PC-9 (cell line): ENCODE measurements at regions not wholly inside any gene's neighbourhood (a gene's known extent, or its start where the extent isn't known, plus 50 kb on each side); places are given as distances from the start of the nearest gene placed in this dataset.
"Not testable (repeated sequence)": the region's sequence is repeated elsewhere in the genome, so short reads cannot be mapped to it uniquely, and the experiment has no call there.

Experiments
- BruUV-seq: library from RNA; stranded (reverse); fragments of 400-500 nt; replicated peaks from 2 replicates; lab custom pipeline; 2021; lab: Mats Ljungman, UMichigan
- CTCF ChIA-PET: fragments of 300-600 bp; sonication (Branson Sonifier 250); formaldehyde crosslinking; loops from one replicate; lab custom pipeline; 2022; ENCODE audit warnings: antibody characterized with exemption; lab: Charles Lee
- POLR2A ChIA-PET: fragments of 300-600 bp; sonication (Branson Sonifier 250); formaldehyde crosslinking; loops from one replicate; lab custom pipeline; 2022; ENCODE audit warnings: antibody characterized with exemption; ENCODE audit not compliant: unreplicated experiment; lab: Charles Lee
- DNase-seq, 2 experiments: peaks; one replicate each; pipeline versions ENCODE4 v3.0.0 to v3.0.0-alpha.2; 2015 to 2022; ENCODE audit warnings: mixed read lengths in 1 of 2
- H2AFZ ChIP-seq: fragments of 200-600 bp; sonication (generic); 2 replicates; pipeline ENCODE4 v1.8.1; 2017; ENCODE audit warnings: antibody characterized with exemption
- H3F3A ChIP-seq: fragments of 200-600 bp; sonication (generic); 2 replicates; pipeline ENCODE4 v1.8.1; 2017; ENCODE audit warnings: antibody characterized with exemption, mild to moderate bottlenecking, low read depth; ENCODE audit not compliant: insufficient read depth
- H3K27ac ChIP-seq: fragments of 200-600 bp; sonication (generic); 2 replicates; pipeline ENCODE4 v1.6.1; 2016; ENCODE audit warnings: mixed run types
- H3K27me3 ChIP-seq: fragments of 200-600 bp; sonication (generic); 2 replicates; pipeline ENCODE4 v1.6.1; 2016; ENCODE audit warnings: low read depth, mixed run types; ENCODE audit not compliant: insufficient read depth
- H3K36me3 ChIP-seq: fragments of 200-600 bp; sonication (generic); 2 replicates; pipeline ENCODE4 v1.6.1; 2016; ENCODE audit warnings: low read depth, mixed run types
- H3K4me1 ChIP-seq: fragments of 200-600 bp; sonication (generic); replicated peaks from 2 replicates; pipeline ENCODE4 v1.6.1; 2016; ENCODE audit warnings: mixed run types; ENCODE audit not compliant: insufficient read depth
- H3K4me2 ChIP-seq: fragments of 200-600 bp; sonication (generic); 2 replicates; pipeline ENCODE4 v1.6.1; 2017; ENCODE audit warnings: mixed run types
- H3K4me3 ChIP-seq: fragments of 200-600 bp; sonication (generic); 2 replicates; pipeline ENCODE4 v1.6.1; 2016; ENCODE audit warnings: mixed run types
- H3K79me2 ChIP-seq: fragments of 200-600 bp; sonication (generic); 2 replicates; pipeline ENCODE4 v1.6.1; 2017; ENCODE audit warnings: low read depth, mixed run types
- H3K9me2 ChIP-seq: fragments of 200-600 bp; sonication (generic); 2 replicates; pipeline ENCODE4 v1.8.1; 2017; ENCODE audit warnings: mild to moderate bottlenecking; ENCODE audit not compliant: insufficient read depth
- H3K9me3 ChIP-seq: fragments of 200-600 bp; sonication (generic); 2 replicates; pipeline ENCODE4 v1.8.1; 2016; ENCODE audit warnings: low read depth; ENCODE audit not compliant: insufficient read depth
- H4K20me1 ChIP-seq: fragments of 200-600 bp; sonication (generic); 2 replicates; pipeline ENCODE4 v1.8.1; 2017; ENCODE audit not compliant: insufficient read depth
- EZH2 ChIP-seq: fragments of 200-600 bp; sonication (generic); IDR thresholded peaks from 2 replicates; pipeline ENCODE4 v1.8.0; 2017; ENCODE audit warnings: antibody characterized with exemption, low read depth
- intact Hi-C: fragments of 100-400 bp; cut with micrococcal nuclease; formaldehyde crosslinking; loops from one replicate; pipeline ENCODE4 v1.10.0; 2022; ENCODE audit not compliant: unreplicated experiment
- TF ChIP-seq, protein P1 (sequence below): fragments of 200-600 bp; sonication (generic); conservative IDR thresholded peaks from 2 replicates; pipeline ENCODE4 v1.6.1; 2017; ENCODE audit warnings: mixed run types, antibody characterized with exemption, mild to moderate bottlenecking, moderate library complexity

DNA sequence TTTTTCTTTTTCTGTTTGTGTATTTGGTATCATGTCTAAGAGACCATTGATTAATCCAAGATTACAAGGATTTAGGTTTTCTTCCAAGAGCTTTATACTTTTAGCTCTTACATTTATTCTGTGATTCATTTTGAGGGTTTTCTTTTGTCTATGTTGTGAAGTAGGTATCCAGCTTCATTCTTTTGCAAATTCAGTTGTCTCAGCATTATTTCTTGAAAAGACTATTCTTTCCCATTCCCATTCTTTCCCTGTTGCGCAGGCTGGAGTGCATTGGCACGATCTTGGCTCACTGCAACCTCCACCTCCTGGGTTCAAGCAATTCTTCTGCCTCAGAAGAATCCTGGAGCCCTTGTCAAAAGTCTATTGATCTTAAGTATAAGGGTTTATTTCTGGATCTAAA is 164.9 kb downstream of the NAA11 start:
- Histone ChIP-seq H3K9me3 (no peaks in the 10 kb centered on the region), H3K36me3 (no peaks in the 10 kb centered on the region), H3K27me3 (no peaks in the 10 kb centered on the region), H3K9me2 (no peaks in the 10 kb centered on the region), H3K4me1 (no peaks in the 10 kb centered on the region), H4K20me1 (no peaks in the 10 kb centered on the region), H3F3A (no peaks in the 10 kb centered on the region), H3K4me2 (no peak overlapping the region), H3K4me3 (no peak overlapping the region), H3K27ac (no peak overlapping the region), H3K79me2 (no peaks in the 10 kb centered on the region), H2AFZ (no peak overlapping the region)
- TF ChIP-seq, protein P1, sequence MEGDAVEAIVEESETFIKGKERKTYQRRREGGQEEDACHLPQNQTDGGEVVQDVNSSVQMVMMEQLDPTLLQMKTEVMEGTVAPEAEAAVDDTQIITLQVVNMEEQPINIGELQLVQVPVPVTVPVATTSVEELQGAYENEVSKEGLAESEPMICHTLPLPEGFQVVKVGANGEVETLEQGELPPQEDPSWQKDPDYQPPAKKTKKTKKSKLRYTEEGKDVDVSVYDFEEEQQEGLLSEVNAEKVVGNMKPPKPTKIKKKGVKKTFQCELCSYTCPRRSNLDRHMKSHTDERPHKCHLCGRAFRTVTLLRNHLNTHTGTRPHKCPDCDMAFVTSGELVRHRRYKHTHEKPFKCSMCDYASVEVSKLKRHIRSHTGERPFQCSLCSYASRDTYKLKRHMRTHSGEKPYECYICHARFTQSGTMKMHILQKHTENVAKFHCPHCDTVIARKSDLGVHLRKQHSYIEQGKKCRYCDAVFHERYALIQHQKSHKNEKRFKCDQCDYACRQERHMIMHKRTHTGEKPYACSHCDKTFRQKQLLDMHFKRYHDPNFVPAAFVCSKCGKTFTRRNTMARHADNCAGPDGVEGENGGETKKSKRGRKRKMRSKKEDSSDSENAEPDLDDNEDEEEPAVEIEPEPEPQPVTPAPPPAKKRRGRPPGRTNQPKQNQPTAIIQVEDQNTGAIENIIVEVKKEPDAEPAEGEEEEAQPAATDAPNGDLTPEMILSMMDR = no peak
- no peak for TF ChIP-seq EZH2
- ChIA-PET CTCF (no interaction called here), POLR2A (no interaction called here)
- BruUV-seq = no TSS peak
- intact Hi-C loops = no loop called here
- DNase-seq = no peak

DNA sequence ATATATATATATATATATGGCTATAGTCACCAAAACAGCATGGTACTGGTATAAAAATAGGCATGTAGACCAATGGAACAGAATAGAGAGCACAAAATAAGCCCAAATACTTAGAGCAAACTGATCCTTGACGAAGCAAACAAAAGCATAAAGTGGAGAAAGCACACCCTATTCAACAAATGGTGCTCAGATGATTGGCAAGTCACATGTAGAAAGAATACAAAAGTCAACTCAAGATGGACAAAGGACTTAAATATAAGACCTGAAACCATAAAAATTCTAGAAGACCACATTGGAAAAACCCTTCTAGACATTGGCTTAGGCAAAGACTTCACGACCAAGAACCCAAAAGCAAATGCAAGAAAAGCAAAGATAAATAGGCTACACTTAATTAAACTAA is 167.2 kb downstream of the NAA11 start:
- H3K4me3 ChIP-seq, BruUV-seq, H3K27me3 ChIP-seq, H3K36me3 ChIP-seq, H3K9me3 ChIP-seq, H3K27ac ChIP-seq, DNase-seq, H2AFZ ChIP-seq, POLR2A ChIA-PET, CTCF ChIA-PET, H3K79me2 ChIP-seq, H3K4me2 ChIP-seq, H3F3A ChIP-seq, intact Hi-C loops, H4K20me1 ChIP-seq, H3K9me2 ChIP-seq, H3K4me1 ChIP-seq: not testable (repeated sequence)

DNA sequence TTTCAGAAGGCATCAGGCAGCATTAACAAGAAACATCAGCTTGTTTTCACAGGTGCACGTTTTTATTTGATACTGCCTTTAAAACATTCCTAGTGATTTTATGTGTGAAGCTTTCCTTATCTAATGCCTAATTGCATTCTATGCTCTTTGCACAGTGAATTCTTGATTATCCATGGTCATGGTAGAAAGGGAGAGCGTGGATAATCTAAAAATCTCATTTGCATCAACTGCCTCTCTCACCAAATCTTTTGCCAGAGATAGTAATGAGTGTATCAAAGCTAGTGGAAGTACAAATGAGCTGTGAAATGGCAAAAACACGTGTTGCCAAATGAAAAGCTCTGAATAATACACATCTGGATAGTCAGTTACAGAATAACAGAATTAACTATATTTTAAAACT is 170.5 kb downstream of the NAA11 start:
- CTCF ChIA-PET = no interaction called here
- no peak overlapping the region for H3K4me2 ChIP-seq
- no peak overlapping the region for H3K4me3 ChIP-seq
- POLR2A ChIA-PET = no interaction called here
- DNase-seq = no peak
- H2AFZ ChIP-seq = no peak overlapping the region
- H3F3A ChIP-seq = no peaks in the 10 kb centered on the region
- H4K20me1 ChIP-seq = no peaks in the 10 kb centered on the region
- no peak overlapping the region for H3K27ac ChIP-seq
- BruUV-seq = no TSS peak
- H3K27me3 ChIP-seq = no peaks in the 10 kb centered on the region
- H3K9me2 ChIP-seq = no peaks in the 10 kb centered on the region
- no peak for TF ChIP-seq EZH2
- TF ChIP-seq, protein P1 = no peak
- intact Hi-C loops = no loop called here
- H3K4me1 ChIP-seq = no peaks in the 10 kb centered on the region
- no peaks in the 10 kb centered on the region for H3K79me2 ChIP-seq
- H3K9me3 ChIP-seq = no peaks in the 10 kb centered on the region
- no peaks in the 10 kb centered on the region for H3K36me3 ChIP-seq

DNA sequence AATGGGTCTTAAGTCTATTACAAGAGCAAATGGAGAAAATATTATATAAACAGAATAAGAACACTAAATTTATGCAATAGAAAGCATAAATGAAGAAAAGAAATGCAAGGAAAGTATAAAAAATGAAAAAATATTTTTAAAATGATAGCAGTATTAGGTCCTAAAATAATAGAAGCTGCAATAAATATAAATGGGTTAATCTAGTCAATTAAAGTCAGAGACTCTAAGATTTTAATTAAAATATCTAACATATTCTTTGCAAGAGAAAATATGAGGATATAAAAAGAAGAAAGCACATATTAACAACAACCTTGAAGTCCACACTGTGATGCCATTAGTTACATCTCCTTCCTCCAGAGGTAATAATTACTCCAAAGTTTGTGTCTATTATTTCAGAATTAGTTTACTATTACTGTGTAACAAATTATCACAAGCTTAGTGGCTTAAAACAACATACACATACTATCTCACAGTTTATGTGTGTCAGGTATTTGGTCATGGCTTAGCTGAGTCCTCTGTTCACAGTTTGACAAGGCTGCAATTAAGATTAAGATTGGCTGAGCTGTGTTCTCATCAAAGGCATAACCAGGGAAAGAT is 174.9 kb downstream of the NAA11 start:
- Histone ChIP-seq H3K36me3 (no peaks in the 10 kb centered on the region), H3K79me2 (no peaks in the 10 kb centered on the region), H3K4me2 (no peak overlapping the region), H3K27ac (no peak overlapping the region), H3K9me3 (no peaks in the 10 kb centered on the region), H3K27me3 (no peaks in the 10 kb centered on the region), H3F3A (no peaks in the 10 kb centered on the region), H3K4me3 (no peak overlapping the region), H4K20me1 (no peaks in the 10 kb centered on the region), H3K9me2 (no peaks in the 10 kb centered on the region), H3K4me1 (no peaks in the 10 kb centered on the region), H2AFZ (no peak overlapping the region)
- POLR2A ChIA-PET = interaction anchor here (0.5 kb wide), 1 partner anchor 156 kb away, joined by 9 read pairs; no protein-coding TSS in a partner anchor
- TF ChIP-seq, protein P1 = no peak
- TF ChIP-seq EZH2 = no peak
- BruUV-seq = no TSS peak
- intact Hi-C loops = no loop called here
- CTCF ChIA-PET = no interaction called here
- no peak for DNase-seq
